ENCODE measurements at regions not wholly inside any gene's neighbourhood (a gene's known extent, or its start where the extent isn't known, plus 50 kb on each side); places are given as distances from the start of the nearest gene placed in this dataset.

GRCh38 chr3:191743283-191743682, 282.3 kb downstream of the PYDC2 start:
- DNase-seq: no peak

- DNase-seq: no peak
Observed at GRCh38 chr3:191750618-191751017, 289.7 kb downstream of the PYDC2 start.

GRCh38 chr3:191753196-191753595, 292.2 kb downstream of the PYDC2 start:
- DNase-seq: no peak

- no peak for DNase-seq
Observed at GRCh38 chr3:191761906-191762305, 300.9 kb downstream of the PYDC2 start.

DNA sequence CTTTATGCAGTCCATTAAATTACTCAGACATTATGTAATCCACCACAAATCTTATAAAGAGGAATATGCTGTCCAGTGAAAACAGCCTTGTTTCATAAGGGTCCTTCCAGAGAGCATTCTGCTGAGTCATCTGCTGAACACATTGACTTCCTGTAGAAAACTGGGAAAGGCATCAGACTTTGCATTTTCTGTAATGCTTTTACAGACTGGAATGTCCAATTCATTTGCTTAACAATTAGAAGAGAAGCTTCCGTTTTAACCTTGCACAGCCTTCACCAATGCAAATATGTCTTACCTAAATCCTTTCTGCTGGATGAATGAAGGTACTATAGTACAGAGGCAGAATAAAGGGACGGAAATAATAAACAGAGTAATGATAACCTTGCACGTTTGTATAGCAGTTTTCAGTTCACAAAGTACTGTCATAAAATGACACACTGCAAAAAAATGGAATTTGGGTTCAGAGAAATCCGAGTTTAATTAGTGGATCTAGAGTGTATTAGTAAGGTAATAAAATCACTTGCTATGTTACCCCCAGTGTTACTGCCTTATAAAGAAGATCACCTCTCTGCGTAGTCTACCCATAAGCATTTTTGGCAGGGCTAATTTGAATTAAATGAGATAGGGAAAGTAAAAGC, 301.5 kb downstream of the PYDC2 start:
- DNase-seq: no peak

DNA sequence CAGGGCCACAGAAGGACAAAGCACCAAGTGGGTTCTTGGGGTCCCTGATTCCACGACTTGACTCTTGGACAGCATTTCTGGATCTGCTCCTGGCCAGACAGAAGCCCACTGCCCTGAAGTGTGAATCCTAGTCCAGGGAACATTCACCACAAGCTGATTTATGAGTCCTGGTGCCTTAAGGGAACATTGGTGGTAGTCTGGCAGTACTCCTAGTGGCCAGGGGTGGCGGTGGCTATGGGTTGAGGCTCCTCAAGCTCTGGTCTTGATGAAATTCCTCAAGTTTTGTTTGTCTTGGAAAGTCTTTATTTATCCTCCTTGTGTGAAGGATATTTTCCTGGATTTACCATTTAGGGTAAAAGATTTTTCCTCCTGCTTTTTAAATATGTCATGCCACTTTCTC, 307.5 kb downstream of the PYDC2 start:
- DNase-seq: peak; percentile 58

DNA sequence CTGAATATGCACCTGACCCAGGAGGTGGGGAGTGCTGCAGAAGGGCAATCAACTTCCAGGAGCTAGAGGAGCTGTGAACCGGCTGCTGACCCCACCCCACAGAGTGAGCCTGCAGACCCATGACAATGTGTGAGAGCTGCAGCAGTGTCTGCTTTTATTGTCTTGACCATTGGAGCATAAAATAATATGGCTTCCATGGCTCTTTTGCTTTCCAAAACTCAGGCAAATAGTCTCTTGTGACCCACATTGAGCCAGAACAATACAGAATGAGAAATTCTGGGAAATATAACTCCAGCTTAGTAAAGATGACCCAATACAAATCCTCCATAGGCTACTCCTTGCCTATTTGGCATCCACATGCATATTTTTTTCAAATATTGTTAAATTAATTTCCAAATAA, 309.6 kb downstream of the PYDC2 start:
- DNase-seq: no peak

DNA sequence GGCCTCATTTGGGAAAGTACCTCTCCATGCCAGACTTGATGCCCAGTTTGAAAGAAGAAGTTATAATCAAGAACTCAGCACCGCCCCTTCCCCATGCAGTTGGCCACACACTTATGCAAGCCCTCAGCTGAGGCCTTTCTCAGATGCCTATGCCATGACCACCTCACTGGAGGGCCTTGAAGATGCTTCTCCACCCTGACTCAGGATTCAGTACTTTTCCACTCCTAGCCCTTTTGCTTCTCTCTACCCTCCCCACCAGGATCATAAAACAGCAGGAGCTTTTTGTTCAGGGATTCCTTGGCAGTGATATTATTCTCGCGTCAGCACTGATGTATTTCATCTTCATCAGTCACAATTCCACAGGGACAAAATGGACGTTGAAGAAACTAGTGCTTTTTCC, 313.5 kb downstream of the PYDC2 start:
- DNase-seq: peak; percentile 84

DNA sequence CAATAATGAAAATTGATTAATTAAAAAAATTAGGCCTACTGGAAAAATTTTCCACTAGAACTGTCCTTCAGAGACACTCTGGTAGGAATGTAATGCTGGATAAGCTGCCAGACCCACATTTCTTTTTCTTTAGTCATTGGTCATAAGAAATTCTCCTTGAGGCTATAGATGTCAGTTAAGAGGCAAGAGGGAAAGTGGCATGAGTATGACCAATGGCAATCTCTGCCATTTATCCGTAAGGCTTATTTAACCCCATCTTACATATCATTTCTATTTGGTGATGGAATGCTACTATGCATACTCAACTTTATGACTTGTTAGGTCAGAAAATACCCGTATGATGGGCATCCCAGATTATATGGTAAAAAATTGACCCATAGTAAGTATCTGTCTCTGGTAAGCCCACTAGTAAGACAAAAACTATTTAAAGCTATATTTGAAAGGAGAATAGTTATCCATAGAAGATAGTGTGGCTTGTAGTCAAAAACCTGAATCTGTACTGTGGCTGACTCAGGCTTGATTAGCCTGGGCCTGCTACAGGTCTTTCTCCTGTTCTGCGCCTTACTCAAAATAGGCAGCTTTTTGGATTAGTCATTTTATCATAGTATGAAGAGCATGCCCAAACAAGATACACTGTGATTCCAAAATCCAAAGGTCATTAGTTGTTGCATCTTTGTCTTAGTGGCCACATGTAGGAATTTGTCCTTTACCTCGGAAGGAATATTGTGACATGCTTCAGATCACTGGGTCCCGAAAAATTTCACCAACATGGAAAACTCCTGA, 314.7 kb downstream of the PYDC2 start:
- no peak for DNase-seq

DNA sequence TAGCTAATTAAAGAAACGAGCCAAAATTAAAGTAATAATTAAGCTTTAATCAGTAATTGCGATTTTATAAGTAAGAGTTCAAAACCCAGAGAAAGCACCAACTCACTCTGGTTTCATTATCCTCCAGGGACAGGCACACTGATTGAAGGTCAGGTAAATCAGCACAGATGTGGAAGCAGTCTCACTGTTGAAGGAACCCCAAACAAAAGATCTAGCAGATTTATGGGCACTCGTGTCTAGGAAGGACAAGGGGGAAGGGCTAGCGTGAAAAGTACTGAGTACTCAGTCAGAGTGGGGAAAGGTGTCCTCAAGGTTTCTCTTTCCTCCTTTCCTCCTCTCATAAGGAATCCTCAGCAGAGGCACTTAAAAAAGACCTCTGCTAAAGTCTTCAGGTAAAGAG, 320.1 kb downstream of the PYDC2 start:
- DNase-seq: no peak

- DNase-seq: no peak
Observed at GRCh38 chr3:191783024-191783423, 322.1 kb downstream of the PYDC2 start.

DNA sequence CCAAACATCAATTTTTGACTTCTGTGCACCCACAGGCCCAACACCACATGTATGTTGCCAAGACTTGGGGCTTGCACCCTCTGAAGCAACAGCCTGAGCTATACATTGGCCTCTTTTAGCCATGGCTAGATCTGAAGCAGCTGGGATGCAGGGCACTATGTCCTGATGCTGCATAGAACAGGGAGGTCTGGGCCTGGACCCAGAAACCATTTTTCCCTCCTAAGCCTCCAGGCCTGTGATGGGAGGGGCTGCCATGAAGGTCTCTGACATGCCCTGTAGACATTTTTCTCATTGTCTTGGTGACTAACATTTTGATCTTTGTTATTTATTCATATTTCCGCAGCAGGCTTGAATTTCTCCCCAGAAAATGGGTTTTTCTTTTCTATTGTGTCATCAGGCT, 330.0 kb downstream of the PYDC2 start:
- no peak for DNase-seq

GRCh38 chr3:191792580-191792979, 331.6 kb downstream of the PYDC2 start:
- DNase-seq: no peak

GRCh38 chr3:191795196-191795595, 334.2 kb downstream of the PYDC2 start:
- DNase-seq: no peak

DNA sequence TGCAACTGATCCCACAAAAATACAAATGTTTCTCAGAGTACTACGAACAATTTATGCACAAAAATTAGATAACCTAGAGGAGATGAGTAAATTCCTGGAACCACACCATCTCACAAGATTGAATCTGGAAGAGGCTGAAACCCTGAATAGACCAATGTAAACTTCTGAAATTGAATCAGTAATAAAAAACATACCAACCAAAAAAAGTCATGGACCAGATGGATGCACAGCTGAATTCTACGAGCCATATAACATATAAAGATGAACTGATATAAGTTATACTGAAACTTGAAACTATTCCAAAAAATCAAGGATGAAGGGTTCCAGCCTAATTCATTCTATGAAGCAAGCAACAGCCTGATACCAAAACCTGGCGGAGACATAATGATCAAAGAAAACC, 336.3 kb downstream of the PYDC2 start:
- no peak for DNase-seq

- DNase-seq: no peak
Observed at GRCh38 chr3:191802671-191803070, 341.7 kb downstream of the PYDC2 start.

DNA sequence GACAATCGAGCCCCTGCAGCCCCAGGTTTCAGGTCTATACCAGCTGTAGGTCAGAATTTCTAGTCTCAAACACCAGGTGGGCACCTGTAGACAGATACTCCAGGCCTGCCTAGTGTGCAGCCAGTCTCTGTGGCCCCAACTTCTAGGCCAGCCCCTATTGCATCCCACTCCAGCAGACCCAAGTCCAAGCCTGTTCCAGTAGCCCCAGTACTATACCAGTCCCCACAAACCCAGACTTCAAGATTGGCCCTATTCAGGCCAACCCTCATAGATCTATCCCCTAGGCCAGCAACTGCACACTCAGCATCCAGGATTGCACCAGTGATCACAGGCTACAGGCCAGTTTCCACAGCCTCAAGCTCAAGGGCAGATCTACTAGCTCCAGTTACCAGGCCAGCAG, 344.0 kb downstream of the PYDC2 start:
- DNase-seq: no peak

DNA sequence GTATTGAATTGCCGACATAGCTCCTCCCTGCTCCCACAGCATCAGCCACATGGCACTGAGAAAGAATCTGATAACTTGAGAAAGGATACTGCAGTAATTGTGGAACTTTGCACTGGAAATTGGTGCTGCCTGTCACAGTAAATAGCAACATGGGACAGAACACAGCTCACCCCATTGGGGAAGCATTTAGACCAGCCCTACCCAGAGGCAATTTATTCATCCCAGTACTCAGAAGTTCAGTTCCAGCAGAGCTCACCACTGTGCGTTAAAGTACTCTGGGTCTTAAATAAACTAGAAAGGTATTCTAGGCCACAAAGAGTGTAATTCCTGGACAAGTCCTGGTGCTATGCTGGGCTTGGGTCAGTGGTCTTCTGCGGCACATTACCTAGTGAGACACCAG, 347.1 kb downstream of the PYDC2 start:
- DNase-seq: peak; percentile 46

DNA sequence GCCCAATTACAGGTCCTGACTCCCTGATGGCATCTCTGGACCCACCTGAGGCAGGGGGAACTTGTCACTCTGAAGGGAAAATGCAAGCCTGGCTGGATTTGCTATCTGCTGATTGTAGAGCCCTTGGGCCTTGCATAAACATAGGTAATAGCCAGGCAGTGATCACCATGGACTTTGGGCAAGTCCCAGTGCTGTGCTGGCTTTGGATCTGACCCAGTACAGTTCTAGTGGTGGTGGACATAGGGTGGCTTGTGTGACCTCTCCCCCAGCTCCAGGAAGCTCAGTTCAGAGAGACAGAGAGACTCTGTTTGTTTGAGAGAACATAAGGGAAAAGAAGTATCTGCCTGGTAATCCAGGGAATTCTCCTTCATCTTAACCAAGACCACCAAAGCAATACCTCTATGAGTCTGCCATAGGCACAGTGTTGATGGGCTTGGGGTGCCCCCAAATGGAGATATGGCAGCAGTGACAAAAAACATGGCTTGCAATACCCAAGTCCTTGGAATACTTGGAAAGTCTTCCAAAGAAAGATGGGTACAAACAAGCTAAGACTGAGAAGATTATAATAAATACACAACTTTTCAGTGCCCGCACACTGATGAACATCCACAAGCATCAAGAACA, 348.5 kb downstream of the PYDC2 start:
- DNase-seq: no peak

DNA sequence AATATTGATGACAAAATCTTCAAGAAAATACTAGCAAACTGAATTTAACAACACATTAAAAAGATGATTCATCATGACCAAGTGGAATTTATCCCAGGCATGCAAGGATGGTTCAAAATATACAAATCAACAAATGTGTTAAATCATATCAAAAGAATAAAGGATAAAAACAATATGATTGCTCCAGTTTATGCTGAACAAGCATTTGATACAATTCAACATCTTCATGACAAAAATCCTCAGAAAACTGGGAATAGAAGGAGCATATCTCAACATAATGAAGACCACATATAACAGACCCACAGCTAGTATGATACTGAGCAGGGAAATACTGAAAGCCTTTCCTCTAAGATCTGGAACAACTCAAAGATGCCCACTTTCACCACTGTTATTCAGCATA, 352.3 kb downstream of the PYDC2 start:
- no peak for DNase-seq

DNA sequence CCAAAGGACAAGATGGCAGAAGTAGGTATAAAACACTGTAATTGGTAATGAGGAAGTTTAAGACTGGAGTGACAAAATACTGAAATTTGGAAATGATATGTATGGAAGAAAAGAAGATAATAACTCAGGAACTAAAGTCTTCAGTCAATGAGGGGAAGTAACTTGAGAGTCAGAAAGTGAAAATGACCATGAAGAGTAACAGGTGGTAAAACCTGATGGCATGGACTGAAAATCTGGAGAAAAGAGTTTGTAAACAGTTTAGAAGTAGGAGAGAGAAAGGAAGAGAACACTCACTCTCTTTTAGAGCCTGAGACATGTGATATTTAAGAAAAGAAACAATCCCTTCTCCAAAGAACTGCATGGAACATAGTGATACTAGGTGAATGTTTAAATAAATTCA, 387.9 kb downstream of the PYDC2 start:
- no peak for DNase-seq

DNA sequence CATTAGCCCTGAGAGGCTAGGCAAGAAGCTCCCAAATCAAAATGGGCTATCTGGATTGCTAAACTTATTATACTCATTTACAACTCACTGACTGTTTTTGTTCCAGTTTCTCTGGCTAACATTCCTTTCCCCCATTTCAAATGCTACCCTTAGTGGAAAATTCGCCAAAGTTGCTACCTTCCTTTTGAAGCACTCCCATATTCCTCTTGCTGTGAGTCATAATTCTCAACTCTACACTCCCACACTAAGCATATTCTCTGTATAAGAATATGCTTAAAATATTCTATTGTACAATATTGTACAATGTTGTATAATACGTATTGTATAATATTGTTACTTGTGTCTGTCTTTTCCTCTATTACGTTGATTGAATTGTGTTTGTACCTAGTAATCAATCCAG, 398.6 kb downstream of the PYDC2 start:
- DNase-seq: no peak

DNA sequence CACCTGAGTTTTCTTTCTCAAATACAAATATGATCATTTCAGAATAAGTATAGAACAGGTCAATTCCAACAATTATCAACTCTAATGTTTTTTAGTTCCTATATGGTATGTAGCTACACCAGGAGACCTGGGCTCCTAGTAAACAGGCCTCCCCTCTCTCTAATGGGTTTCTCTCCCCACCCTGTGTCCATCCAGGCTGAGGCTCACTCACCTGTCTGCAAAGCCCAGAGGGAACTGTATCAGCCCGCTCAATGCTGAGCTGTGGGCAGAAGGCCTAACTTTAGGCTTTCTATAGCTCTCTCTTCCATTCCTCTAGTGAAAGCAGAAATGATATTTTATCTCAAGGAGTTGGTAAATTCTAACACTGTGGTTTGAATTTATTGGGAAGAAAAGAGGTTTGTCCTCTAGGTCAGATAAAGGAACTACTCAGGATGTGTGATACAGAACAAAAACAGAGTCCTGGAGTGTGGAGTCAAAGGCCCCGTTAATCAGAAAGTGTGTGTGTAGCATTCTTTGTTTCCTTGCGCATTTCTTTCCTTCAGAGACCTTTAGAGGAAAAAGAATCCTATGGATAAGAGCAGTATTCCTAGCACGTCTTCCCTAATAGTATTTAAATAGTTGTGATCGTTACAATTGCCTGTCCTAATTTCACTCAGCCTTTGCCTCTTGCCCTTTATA, 408.9 kb downstream of the PYDC2 start:
- no peak for DNase-seq

GRCh38 chr3:191873736-191874135, 412.8 kb downstream of the PYDC2 start:
- no peak for DNase-seq

All from islet precursor cell (in vitro differentiated cells).